ENCODE measurements at regions not wholly inside any gene's neighbourhood (a gene's known extent, or its start where the extent isn't known, plus 50 kb on each side); places are given as distances from the start of the nearest gene placed in this dataset.

GRCh38 chr4:184528713-184529112 lies 54.4 kb upstream of the IRF2 start:
- no peak for DNase-seq

- no peak for DNase-seq
Measured at GRCh38 chr4:184528051-184528450, 53.7 kb upstream of the IRF2 start.

GRCh38 chr4:184526228-184526627 lies 51.9 kb upstream of the IRF2 start:
- no peak for DNase-seq
